Epithelial cell of proximal tubule (primary cell): ENCODE measurements at regions not wholly inside any gene's neighbourhood (a gene's known extent, or its start where the extent isn't known, plus 50 kb on each side); places are given as distances from the start of the nearest gene placed in this dataset.

Experiments used
- DNase-seq: peaks from one replicate; pipeline ENCODE4 v3.0.0-alpha.2; 2011; ENCODE audit warnings: low read depth
- H3K4me3 ChIP-seq: 2 replicates; pipeline ENCODE4 v1.5.1; 2011; ENCODE audit warnings: low read depth, mild to moderate bottlenecking, low read length
- CTCF ChIP-seq: conservative IDR thresholded peaks from 2 replicates; pipeline ENCODE4 v1.5.1; 2012; ENCODE audit warnings: low read depth, mild to moderate bottlenecking, low read length

GRCh38 chr6:8655670-8656454 lies 220.5 kb upstream of the SLC35B3 start:
- no peak for DNase-seq
- no peak for TF ChIP-seq CTCF
- no peak overlapping the region for H3K4me3 ChIP-seq

GRCh38 chr6:8652710-8653109 lies 217.4 kb upstream of the SLC35B3 start:
- TF ChIP-seq CTCF: no peak
- no peak for DNase-seq
- no peak overlapping the region for H3K4me3 ChIP-seq

GRCh38 chr6:8651998-8652397 lies 216.7 kb upstream of the SLC35B3 start:
- TF ChIP-seq CTCF: no peak
- DNase-seq: no peak
- no peak overlapping the region for H3K4me3 ChIP-seq

- DNase-seq: no peak
- no peak for TF ChIP-seq CTCF
- H3K4me3 ChIP-seq: no peak overlapping the region
These were observed 209.9 kb upstream of the SLC35B3 start for GRCh38 chr6:8645212-8645611.

GRCh38 chr6:8644306-8644705 lies 209.0 kb upstream of the SLC35B3 start:
- DNase-seq: no peak
- TF ChIP-seq CTCF: no peak
- H3K4me3 ChIP-seq: no peak overlapping the region

- no peak overlapping the region for H3K4me3 ChIP-seq
- no peak for DNase-seq
- no peak for TF ChIP-seq CTCF
These were observed 207.5 kb upstream of the SLC35B3 start for GRCh38 chr6:8642854-8643253.

- no peak overlapping the region for H3K4me3 ChIP-seq
- no peak for TF ChIP-seq CTCF
- DNase-seq: no peak
These were observed 206.8 kb upstream of the SLC35B3 start for GRCh38 chr6:8642131-8642530.
